Fibroblast of villous mesenchyme (primary cell): ENCODE measurements at regions not wholly inside any gene's neighbourhood (a gene's known extent, or its start where the extent isn't known, plus 50 kb on each side); places are given as distances from the start of the nearest gene placed in this dataset.
"Not testable (repeated sequence)": the region's sequence is repeated elsewhere in the genome, so short reads cannot be mapped to it uniquely, and the experiment has no call there.

Experiments used
- DNase-seq: peaks from one replicate; pipeline ENCODE4 v3.0.0-alpha.2; 2010; ENCODE audit warnings: low read depth
- H3K4me3 ChIP-seq: 2 replicates; pipeline ENCODE4 v1.5.1; 2011; ENCODE audit warnings: low read depth, mild to moderate bottlenecking, low read length
- TF ChIP-seq, protein P1 (sequence below): IDR thresholded peaks from 2 replicates; pipeline ENCODE4 v1.5.1; 2012; ENCODE audit warnings: low read depth, mild to moderate bottlenecking, low read length; ENCODE audit not compliant: insufficient read depth

DNA sequence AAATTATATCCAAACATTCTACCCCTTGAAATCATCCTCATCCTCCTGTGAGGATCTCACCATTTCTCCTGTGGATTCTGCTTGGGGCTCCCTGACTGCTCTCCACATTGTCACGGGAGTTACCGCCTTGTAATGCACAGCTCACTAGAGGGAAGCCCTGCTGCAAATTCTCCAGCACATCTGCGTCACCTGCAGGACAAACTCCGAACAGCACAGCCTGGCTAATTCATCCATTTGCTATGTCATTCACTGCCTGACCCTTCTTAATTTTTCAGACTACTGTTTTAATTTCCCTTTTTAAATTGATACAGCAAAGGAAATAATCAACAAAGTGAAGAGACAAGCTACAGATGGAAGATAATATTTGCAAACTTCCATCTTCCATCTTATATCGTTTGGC, 627.4 kb downstream of the FBXO15 start:
- no peak overlapping the region for H3K4me3 ChIP-seq
- no peak for DNase-seq
- TF ChIP-seq, protein P1, sequence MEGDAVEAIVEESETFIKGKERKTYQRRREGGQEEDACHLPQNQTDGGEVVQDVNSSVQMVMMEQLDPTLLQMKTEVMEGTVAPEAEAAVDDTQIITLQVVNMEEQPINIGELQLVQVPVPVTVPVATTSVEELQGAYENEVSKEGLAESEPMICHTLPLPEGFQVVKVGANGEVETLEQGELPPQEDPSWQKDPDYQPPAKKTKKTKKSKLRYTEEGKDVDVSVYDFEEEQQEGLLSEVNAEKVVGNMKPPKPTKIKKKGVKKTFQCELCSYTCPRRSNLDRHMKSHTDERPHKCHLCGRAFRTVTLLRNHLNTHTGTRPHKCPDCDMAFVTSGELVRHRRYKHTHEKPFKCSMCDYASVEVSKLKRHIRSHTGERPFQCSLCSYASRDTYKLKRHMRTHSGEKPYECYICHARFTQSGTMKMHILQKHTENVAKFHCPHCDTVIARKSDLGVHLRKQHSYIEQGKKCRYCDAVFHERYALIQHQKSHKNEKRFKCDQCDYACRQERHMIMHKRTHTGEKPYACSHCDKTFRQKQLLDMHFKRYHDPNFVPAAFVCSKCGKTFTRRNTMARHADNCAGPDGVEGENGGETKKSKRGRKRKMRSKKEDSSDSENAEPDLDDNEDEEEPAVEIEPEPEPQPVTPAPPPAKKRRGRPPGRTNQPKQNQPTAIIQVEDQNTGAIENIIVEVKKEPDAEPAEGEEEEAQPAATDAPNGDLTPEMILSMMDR, result peak; percentile 29

DNA sequence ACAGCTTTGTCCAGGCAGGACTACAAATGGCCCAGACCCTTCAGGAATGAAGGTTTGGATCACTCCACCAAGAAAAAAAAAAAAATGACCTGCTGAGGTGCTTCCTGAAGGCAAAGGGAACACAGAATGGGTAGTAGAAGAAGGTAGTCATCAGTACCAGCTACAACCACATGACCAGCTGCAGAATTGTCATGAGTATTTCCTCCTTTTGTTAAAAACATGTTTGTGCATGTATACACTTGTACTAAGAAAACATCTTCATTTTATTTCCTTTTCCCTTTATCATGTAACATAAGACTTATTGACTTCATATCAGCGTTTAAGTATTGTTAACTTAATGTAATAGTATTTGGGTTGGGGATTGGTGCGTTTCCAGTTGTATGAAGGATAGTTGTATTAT, 631.6 kb downstream of the FBXO15 start:
- DNase-seq, H3K4me3 ChIP-seq: not testable (repeated sequence)

DNA sequence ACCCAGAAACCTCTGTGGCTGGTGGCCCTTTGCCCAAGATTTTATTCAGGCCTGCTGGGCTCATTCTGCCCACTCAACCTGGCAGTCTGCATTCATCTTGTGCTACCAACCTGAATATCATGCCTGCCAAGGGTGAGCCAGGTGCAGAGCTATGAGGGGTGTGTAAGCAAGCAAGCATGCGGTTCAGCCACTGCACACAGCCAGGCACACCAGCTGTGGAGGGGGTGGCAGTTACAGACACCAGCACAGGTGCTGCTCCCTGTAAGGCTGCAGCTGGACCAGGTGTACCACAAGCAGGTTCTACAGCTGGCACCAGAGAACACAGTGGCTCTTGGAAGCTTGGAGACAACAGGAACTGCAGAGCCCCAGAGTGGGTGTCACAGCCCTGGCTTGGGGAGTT, 633.2 kb downstream of the FBXO15 start:
- no peak for DNase-seq
- H3K4me3 ChIP-seq, result no peak overlapping the region
- TF ChIP-seq, protein P1, result no peak

DNA sequence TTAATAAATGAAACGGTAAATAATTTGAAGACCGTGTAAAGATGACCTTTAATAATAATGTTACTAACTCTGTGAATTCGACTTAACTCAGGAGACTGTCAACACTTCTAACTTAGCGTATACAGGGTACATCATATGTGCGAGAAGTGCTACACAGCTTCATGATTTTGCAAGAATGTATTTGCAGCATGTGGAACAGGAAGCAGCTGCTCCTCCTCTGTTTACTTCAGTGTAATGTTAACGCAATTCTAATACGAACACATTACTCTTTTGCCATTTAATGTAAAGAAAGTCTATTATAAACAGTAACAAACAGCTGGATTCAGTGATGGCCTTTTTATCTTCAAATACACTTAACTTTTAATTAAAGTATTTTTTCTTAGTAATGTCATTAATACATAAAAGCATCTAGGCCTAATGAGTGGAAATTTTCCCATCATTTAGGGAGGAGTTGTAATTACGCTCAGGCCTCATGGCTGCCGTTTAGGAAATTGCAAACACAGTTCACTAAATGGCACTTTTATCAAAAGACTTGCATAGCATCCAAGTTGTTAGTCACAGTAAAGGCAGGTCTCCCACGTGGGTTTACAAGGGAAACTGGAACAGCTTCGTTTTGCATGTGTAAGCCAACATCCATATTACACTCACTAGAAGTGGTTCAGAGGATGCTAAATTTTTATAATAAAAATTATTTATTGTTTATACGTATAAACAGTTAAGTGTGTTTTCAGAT, 635.7 kb downstream of the FBXO15 start:
- peak; percentile 7 for DNase-seq
- no peak overlapping the region for H3K4me3 ChIP-seq
- TF ChIP-seq, protein P1, result no peak

DNA sequence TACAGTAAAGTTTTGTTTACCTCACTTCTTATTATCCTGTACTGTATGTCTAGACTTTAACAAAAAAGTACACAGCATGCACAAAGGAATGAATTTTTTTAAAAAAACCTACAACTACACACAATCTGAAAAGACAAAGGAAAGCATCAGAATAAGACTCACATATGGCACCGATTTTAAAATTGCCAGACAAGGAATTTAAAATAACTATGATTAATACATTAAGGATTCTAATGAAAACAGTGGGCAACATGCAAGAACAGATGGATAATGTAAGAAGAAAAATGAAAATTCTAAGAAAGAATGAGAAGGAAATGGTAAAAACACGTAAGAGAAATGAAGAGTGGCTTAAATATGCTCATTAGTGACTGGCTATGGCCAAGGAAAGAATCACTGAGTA, 638.2 kb downstream of the FBXO15 start:
- DNase-seq, result no peak

DNA sequence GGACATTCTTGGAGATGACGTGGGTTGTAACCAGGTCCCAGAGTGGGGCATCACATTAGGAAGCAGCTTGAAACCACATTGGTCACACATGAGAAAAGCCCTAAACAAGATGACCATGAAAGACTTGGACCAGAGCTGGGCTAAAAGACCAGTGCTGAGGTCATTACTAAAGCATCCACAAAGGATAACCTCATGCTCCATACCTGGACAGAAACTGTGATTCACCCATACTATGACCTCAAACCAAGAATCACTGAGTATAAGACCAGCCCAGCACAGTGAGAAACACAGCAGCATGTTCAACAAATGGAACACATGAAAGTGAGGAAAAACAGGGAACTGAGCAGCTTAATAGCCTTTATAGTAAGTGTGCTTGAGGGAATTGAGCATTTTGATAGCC, 635.5 kb upstream of the NETO1 start:
- H3K4me3 ChIP-seq, result no peak overlapping the region
- DNase-seq, result no peak
- TF ChIP-seq, protein P1, result no peak

More for the DNA sequence above, 638.2 kb downstream of the FBXO15 start:
- H3K4me3 ChIP-seq, result no peak overlapping the region
- TF ChIP-seq, protein P1, result no peak

DNA sequence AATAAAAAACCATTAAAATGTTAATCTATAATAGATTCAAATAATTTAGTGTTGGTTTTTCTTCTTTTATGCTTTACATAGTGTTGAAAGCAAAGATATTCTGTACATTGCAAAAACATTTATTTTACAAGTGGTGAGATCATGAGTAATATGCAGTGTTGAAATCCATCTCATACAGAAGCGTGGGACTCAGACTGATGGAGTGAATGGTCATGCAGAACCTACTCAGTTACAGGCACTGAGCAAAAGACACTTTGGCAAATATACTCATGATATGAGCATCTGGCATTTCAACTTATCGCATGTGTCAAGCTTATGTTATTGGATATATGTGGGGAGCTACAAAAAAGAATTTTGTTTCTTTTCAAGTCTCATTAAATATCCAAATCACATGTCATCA, 620.2 kb upstream of the NETO1 start:
- DNase-seq, result no peak
- TF ChIP-seq, protein P1, result no peak
- H3K4me3 ChIP-seq, result no peak overlapping the region
